ENCODE measurements at regions not wholly inside any gene's neighbourhood (a gene's known extent, or its start where the extent isn't known, plus 50 kb on each side); places are given as distances from the start of the nearest gene placed in this dataset.

DNA sequence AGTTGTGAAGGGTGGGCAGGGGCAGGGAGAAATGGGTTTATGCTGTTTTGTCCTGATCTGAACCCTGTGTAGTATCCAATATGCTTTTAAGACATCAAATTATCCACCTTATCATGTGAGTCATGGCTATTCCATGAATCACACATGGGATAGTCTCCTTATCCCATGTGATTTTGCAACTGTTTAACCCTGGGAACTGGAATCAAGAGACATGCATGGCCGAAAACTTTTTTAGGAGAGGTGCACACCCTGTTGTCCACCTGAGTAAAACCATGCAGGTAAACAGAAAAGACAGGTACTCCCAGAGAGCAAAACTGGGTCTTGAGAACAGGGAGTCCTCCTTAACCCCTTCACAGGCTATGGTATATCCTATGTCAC lies 490.6 kb upstream of the HS6ST1 start:
- no peak overlapping the region for H2AFZ ChIP-seq (ENCODE audit: low read depth, low read length)
- H3K4me3 ChIP-seq = no peak overlapping the region
- WGBS (ENCODE audit: insufficient coverage, low coverage, missing lambda C conversion rate) = 20% methylated on average over 1 of the region's 1 CpG
- ChIA-PET CTCF (ENCODE audit: low intra/inter-chr PET ratio) (no interaction called here), POLR2A (no interaction called here)
- no peaks in the 10 kb centered on the region for H3K9me3 ChIP-seq (replicated peaks; ENCODE audit: control insufficient read depth, insufficient read depth, low read depth, low read length)
- no peak for TF ChIP-seq TGIF2 (CRISPR knock-in tag; IDR thresholded peaks at IDR 0.05)
- no peak for TF ChIP-seq PHF21A (IDR thresholded peaks at IDR 0.05; ENCODE audit: borderline replicate concordance, low read depth)
- no peak for TF ChIP-seq POLR2AphosphoS2 (IDR thresholded peaks at IDR 0.05; ENCODE audit: low read length)
- TF ChIP-seq MCM7 (IDR thresholded peaks at IDR 0.05) = no peak
- no peak for TF ChIP-seq THAP7 (CRISPR knock-in tag; IDR thresholded peaks at IDR 0.05)
- TF ChIP-seq ZNF589 (CRISPR knock-in tag; IDR thresholded peaks at IDR 0.05; ENCODE audit: low read depth) = no peak
- no peak for TF ChIP-seq TEAD1 (CRISPR knock-in tag; IDR thresholded peaks at IDR 0.05)
- no peaks in the 10 kb centered on the region for H4K20me1 ChIP-seq (replicated peaks; ENCODE audit: control insufficient read depth, insufficient read depth, low read length)
- no peak overlapping the region for H3K27ac ChIP-seq (ENCODE audit: extremely low read depth, low read depth, low read length)
- ATAC-seq = no peak
- no TSS peak for BruUV-seq (replicated peaks)
- H3K4me1 ChIP-seq (replicated peaks in 1 of 2; ENCODE audit: control insufficient read depth in 2 of 2, insufficient read depth in 2 of 2, low read length in 2 of 2) = no peaks in the 10 kb centered on the region
- no peak overlapping the region for H3K9ac ChIP-seq (ENCODE audit: insufficient read depth in 1 of 2, low read depth in 2 of 2, low read length in 2 of 2)
- no peak overlapping the region for H3K4me2 ChIP-seq (ENCODE audit: insufficient read depth, low read length)
- FAIRE-seq = no peak
- no peaks in the 10 kb centered on the region for H3K79me2 ChIP-seq (ENCODE audit: control insufficient read depth, insufficient read depth, low read length)
- DNase-seq (ENCODE audit: extremely low read depth in 1 of 4, low spot score in 3 of 4) = no peak
- no peaks in the 10 kb centered on the region for H3K9me1 ChIP-seq (ENCODE audit: control insufficient read depth, insufficient read depth, low read length)
- in situ Hi-C loops (cut with MboI) = no loop called here
- no peaks in the 10 kb centered on the region for H3K27me3 ChIP-seq (ENCODE audit: control insufficient read depth in 2 of 2, insufficient read depth in 2 of 2, low read length in 2 of 2)
- no peaks in the 10 kb centered on the region for H3K36me3 ChIP-seq (ENCODE audit: control insufficient read depth, insufficient read depth, low read length)
- intact Hi-C loops (cut with micrococcal nuclease) = no loop called here

DNA sequence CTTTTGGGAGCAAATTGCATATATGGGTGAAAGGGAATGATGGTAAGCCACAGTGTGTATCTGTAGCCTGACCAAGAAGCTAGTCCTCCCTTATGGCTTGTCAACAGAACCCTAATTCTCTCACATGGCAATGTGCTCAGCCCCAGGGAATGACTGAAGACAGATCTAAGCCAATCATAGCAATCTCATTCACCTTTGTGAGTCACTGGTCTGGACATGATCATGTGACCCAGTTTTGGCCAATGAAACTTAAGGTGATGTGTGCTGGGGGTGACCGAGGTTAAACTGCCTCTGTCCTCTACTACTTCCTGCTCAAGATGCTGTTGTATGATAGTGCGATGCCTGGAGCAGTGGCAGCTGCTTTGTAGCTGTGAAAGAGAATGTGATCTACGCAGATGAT lies 491.2 kb upstream of the HS6ST1 start:
- FAIRE-seq = no peak

More for the DNA sequence above, 491.2 kb upstream of the HS6ST1 start:
- in situ Hi-C loops (cut with MboI) (no loop called here), intact Hi-C loops (cut with micrococcal nuclease) (no loop called here)
- Histone ChIP-seq H3K4me2 (ENCODE audit: insufficient read depth, low read length) (no peak overlapping the region), H3K9me3 (replicated peaks; ENCODE audit: control insufficient read depth, insufficient read depth, low read depth, low read length) (no peaks in the 10 kb centered on the region), H3K27me3 (ENCODE audit: control insufficient read depth in 2 of 2, insufficient read depth in 2 of 2, low read length in 2 of 2) (no peaks in the 10 kb centered on the region), H3K9ac (ENCODE audit: insufficient read depth in 1 of 2, low read depth in 2 of 2, low read length in 2 of 2) (no peak overlapping the region), H3K4me1 (replicated peaks in 1 of 2; ENCODE audit: control insufficient read depth in 2 of 2, insufficient read depth in 2 of 2, low read length in 2 of 2) (no peaks in the 10 kb centered on the region), H3K9me1 (ENCODE audit: control insufficient read depth, insufficient read depth, low read length) (no peaks in the 10 kb centered on the region), H2AFZ (ENCODE audit: low read depth, low read length) (no peak overlapping the region), H3K4me3 (no peak overlapping the region), H3K36me3 (ENCODE audit: control insufficient read depth, insufficient read depth, low read length) (no peaks in the 10 kb centered on the region), H3K79me2 (ENCODE audit: control insufficient read depth, insufficient read depth, low read length) (no peaks in the 10 kb centered on the region), H4K20me1 (replicated peaks; ENCODE audit: control insufficient read depth, insufficient read depth, low read length) (no peaks in the 10 kb centered on the region), H3K27ac (ENCODE audit: extremely low read depth, low read depth, low read length) (no peak overlapping the region)
- WGBS (ENCODE audit: insufficient coverage, low coverage, missing lambda C conversion rate) = 0% methylated on average over 3 of the region's 3 CpGs
- ATAC-seq = no peak
- ChIA-PET POLR2A (no interaction called here), CTCF (ENCODE audit: low intra/inter-chr PET ratio) (no interaction called here)
- no TSS peak for BruUV-seq (replicated peaks)
- DNase-seq (ENCODE audit: extremely low read depth in 1 of 4, low spot score in 3 of 4) = peak in 1 of 4 experiments; percentile 3
- TF ChIP-seq, protein P1, sequence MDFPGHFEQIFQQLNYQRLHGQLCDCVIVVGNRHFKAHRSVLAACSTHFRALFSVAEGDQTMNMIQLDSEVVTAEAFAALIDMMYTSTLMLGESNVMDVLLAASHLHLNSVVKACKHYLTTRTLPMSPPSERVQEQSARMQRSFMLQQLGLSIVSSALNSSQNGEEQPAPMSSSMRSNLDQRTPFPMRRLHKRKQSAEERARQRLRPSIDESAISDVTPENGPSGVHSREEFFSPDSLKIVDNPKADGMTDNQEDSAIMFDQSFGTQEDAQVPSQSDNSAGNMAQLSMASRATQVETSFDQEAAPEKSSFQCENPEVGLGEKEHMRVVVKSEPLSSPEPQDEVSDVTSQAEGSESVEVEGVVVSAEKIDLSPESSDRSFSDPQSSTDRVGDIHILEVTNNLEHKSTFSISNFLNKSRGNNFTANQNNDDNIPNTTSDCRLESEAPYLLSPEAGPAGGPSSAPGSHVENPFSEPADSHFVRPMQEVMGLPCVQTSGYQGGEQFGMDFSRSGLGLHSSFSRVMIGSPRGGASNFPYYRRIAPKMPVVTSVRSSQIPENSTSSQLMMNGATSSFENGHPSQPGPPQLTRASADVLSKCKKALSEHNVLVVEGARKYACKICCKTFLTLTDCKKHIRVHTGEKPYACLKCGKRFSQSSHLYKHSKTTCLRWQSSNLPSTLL (IDR thresholded peaks at IDR 0.05) = no peak
- TF ChIP-seq RAD51 (IDR thresholded peaks at IDR 0.05; ENCODE audit: borderline replicate concordance, low read depth) (0 out of 2 replicates have a peak, but pooled peaks have one; percentile 33), TFE3 (CRISPR knock-in tag; IDR thresholded peaks at IDR 0.05) (peak; percentile 62)
